ENCODE measurements at regions not wholly inside any gene's neighbourhood (a gene's known extent, or its start where the extent isn't known, plus 50 kb on each side); places are given as distances from the start of the nearest gene placed in this dataset.
"Not testable (repeated sequence)": the region's sequence is repeated elsewhere in the genome, so short reads cannot be mapped to it uniquely, and the experiment has no call there.

DNA sequence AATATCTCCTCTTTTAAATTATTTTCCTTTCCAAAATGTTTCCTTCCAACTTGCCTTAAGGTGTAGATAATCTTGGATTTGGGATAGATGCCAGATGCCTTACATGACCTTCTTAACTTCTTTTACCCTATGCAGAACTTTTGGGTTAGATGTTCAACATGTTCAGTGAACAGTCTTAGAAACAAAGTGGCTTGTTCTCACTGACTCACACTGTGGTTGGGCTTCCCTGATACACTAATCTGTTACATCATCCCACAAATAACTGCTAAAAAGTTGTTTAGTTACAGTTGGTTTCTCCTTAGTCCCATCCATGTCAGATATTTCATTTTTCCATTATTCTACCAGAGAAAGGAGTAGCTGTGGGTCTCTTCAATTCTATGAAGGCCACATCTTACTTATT lies 2638.2 kb downstream of the PCDH9 start:
- no peak for DNase-seq

DNA sequence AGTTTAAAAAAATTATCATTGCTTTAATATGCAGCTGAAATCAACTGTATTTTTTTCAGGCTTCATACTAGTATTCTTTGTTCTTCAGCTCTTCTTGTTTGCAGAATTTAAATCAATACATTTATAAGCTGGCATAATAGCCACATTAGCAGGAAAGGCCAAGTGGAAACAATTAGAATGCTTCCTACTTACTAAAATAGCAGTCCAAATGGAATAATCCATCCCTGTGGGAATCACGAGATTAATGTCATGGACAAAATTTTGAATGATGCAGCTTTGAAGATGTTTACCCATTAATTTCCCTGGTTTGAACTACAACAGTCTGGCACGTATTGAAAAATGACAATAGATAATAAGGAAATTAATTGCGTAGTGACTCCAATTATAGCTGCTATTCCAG lies 2650.8 kb downstream of the PCDH9 start:
- DNase-seq: no peak

DNA sequence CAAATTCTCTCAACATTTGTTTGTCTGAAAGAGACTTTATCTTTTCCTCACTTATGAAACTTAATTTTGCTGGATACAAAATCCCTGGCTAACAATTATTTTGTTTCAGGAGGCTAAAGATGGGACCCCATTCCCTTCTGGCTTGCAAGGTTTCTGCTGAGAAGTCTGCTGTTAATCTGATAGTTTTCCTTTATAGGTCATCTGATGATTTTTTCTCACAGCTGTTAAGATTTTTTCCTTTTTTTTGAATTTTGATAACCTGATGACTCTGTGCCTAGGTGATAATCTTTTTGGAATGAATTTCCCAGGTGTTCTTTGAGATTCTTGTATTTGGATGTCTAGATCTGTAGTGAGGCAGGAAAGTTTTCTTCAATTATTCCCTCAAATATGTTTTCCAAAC lies 2661.4 kb downstream of the PCDH9 start:
- DNase-seq: no peak

DNA sequence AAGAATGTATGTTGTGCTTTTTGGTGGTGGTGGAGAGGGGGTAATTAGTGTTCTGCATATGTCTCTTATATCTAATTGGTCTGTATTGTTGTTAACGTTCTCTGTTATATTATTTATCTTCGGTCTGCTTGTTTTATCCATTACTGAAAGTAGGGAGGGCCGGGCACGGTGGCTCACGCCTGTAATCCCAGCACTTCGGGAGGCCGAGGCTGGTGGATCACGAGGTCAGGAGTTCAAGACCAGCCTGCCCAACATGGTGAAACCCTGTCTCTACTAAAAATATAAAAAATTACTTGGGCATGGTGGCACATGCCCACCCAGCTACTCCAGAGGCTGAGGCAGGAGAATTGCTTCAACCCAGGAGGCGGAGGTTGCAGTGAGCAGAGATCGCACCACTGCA lies 2672.1 kb downstream of the PCDH9 start:
- DNase-seq: not testable (repeated sequence)

DNA sequence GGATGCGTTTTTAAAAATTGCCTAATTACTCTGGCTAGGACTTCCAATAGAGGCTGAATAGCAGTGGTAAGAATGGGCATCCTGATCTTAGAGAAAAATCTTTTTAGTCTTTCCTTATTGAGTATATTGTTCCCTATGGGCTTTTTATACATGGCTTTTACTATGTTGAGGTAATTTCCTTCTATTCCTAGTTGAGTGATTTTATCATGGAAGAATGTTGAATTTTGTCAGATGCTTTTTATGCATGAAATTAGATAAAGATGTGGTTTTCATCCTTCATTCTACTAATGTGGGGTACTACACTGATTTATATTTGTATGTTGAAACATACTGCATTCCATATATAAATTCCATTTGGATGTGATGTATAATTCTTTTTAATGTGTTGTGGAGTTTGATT lies 2673.8 kb downstream of the PCDH9 start:
- no peak for DNase-seq

DNA sequence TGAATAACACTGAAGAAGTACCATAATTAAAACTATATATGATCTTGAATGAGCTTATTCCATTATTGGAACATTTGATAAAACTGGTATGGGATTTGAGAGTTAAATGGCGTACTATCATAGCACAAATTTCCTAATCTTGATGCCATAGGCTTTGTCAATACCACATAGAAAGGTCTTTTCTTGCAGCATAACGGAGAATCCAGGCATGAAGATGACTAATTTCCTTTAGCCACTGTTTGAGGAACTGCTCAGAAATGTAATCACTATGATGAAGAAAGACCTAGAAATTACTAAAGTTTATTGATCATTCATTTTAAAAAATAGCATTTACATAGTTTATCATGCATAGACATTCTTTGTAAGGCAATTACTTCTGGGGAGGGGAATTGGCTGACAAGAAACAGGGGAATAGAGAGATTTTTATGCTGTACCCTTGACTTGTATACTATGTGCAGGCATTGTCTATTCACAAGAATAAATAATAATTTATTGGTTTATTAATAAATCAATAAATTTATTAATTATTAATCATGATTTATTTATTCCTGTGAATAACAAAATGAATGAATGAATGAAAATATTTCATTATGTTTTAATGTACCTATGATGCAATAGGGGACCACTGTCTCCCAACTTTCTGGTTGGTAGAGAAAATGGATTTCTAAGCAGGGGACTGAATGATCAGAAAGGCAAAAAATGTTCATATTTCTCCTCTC lies 2676.6 kb downstream of the PCDH9 start:
- DNase-seq: no peak

DNA sequence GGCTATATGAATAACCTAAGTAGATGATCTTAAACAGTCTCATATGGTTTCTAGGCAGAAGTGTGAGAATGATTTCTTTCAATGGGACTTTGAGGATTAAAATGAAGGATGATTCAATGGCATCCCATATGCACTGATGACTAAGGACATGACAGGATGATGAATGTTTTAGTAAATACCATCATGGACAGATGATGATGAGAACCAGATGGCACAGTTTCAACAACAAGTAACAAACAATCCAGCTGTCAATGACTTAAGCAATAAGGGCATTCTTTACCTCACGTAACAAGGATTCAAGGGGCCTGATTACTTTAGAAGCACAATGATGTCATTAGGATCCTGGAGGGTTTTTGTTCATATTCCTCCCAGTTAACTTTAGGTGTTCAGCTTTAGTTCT lies 2678.4 kb downstream of the PCDH9 start:
- no peak for DNase-seq

DNA sequence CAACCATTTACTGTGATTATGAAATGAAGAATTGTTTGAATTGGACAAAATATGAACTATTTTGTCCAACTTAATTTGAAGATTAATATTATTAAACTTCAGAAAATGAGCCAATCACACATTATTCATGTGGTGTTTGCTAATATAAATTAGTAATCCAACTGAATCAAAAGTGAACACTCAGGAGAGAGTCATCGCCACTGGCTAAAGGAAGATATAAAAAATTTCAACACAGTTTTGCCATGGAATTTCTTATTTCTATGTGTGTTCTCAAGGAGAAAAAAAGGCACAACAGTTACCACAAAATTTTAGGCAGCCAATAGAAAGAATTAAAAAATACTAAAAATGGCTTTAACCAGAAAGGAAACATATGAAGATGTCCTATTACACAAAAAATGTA lies 2683.8 kb downstream of the PCDH9 start:
- no peak for DNase-seq

DNA sequence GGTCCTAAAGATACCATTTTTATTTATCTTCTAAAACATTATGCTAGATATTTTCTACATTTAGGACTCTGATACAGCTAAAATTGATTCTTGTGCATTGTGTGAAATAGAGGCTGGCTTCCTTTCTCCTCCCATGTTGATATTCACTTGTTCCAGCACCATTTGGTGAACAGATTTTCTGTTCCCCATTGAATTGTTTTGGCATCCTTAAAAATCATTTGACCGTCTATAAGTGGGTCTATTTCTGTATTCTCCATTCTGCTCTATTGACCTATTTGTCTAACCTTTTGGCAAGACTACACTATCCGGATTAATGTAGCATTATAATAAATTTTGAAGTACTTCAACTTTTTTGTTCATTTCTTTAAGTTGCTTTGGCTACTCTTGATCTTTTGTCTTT lies 2689.2 kb downstream of the PCDH9 start:
- DNase-seq: no peak

DNA sequence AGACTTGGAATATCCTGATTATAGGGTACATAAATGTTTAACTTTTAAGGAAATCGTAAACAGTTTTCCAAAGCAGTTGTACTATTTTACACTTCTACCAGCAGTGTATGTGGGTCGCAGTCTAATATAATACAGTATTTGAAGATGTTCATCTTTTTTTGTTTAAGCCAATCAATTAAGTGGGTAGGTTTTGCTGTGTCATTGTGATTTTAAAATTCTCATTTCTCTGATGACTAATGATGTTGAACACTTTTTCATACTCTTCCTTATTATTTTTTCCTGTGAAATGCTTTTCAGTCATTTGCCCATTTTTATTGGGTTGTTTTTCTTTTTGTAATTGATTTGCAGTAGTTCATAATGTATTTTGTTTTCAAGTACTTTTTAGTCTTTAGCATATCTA lies 2689.7 kb downstream of the PCDH9 start:
- DNase-seq: no peak

DNA sequence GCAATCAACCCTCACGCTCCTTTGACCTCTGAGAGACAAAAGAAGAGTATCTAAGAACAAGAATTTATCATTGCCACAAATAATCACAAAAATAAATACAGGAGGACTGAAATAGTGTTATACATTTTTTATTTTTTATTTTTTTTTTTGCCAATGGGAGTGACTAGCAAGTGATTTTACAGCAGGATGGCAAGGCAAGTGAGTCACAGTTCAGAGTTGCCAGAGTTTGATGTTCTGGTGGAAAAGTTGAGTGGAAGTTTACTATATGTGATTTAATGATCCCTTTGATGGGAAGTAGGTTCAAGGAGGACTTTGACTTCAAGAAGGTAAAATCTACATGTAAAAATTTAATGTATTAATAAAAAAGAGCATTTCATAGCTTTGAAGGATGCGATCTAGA lies 2691.4 kb downstream of the PCDH9 start:
- DNase-seq: no peak

DNA sequence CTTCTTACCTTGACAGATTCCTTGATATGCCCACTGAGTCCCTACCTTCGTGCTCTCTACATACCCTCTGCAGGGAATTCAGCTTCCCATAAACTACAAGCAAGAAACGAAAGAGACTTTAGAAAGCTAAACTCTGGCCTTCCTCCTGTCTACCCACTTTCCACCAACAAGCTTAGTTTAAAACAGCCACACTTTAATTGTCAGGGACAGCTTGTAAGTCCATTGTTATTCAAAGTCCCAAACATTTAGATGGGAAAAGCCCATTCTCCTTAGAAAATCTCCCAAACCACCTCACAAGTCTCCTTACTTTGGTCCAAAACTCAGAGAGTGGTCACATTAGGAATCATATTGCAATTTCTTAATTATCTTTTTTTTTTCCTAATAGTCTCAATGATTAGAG lies 2695.8 kb downstream of the PCDH9 start:
- no peak for DNase-seq

DNA sequence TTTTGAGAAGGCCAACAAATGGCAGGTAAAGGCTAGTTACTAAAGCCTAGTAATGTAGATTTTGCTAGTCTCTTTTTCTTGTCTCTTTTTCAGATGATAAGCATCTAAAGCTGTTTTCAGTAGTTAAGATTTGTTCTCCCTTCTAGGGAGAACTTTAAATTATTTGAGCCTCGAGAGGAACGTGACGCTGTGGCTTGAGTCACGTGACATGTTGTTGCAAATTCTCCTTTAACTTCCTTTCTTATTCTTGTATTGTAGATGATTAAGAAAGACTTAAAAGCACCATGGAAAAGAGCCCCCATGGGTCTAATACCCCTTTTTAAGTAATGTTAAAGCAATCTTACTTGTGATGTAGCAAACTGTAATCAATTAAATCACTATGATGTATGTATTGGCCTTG lies 2698.7 kb downstream of the PCDH9 start:
- no peak for DNase-seq

DNA sequence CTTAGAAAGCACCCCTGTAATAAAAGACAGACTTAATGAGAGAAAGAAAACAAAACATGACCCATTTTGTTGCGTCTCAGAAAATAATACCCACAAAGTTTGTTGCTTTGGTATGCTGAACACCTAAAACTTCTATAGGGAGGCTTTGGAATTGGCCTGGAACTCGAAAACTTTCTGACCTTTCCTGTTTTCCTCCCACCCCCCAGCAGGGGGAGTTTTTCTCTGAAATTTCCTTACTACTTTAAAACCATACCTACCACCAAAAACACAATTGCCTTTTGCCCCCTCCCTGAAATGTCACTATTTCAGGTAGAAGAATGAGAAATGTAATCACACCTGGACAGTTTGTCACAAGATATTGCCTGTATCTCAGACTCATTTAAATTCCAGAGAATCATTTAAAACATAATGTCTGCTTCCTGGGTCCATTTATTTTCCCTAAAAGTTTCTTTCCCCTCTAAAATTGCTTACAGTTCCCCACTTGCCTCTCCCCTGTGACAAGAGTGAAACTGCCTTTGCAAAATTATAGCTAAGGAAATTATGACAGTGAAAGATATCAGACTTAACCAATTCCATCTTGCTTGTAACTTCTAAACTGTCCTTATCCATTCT lies 2700.2 kb downstream of the PCDH9 start:
- no peak for DNase-seq

DNA sequence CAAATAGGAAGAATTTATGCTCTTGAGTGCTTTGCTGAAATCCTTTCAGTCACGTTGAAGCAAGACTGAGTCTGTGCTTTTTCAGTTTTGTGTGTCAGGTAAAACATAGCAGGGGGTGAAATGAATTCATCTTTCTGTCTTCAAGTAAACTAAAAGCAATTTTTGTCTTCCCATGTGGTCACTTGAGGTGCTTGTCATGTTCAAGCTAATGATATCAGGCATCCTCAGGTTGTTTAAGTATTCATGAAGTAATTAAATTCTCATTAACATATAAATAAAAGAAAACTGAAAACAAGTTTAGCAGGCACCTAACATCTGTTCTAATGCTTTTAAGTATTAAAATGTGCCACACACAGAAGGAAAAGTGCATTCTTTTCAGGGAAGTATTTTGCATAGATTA lies 2701.3 kb downstream of the PCDH9 start:
- DNase-seq: no peak

DNA sequence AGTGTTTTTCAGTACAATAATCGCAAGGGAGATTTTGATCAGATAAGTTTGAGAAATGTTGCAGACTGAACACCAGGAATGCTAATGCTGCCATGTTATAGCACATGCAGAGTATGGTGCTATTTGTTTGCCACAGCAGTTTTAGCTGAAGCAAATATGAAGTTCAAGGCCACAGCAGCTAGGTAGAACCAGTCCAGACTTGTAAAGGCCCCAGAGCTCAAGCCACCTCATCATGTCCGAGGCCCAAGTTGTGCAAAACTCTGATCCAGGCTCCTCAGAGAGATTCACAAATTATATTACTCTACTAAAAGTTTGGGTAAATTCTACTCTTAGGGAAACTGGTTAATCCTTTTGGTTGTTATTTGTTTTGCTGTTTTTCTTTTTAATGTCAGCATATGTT lies 2702.6 kb downstream of the PCDH9 start:
- no peak for DNase-seq

DNA sequence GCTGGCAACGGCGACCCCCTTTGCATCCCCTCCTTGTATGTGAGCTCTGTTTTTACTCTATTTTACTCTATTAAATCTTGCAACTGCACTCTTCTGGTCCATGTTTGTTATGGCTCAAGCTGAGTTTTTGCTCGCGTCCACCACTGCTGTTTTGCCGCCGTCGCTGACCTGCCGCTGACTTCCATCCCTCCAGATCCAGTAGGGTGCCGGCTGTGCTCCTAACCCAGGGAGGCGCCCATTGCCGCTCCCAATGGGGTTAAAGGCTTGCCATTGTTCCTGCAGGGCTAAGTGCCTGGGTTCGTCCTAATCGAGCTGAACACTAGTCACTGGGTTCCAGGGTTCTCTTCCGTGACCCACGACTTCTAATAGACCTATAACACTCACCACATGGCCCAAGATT lies 2704.4 kb downstream of the PCDH9 start:
- DNase-seq: no peak

DNA sequence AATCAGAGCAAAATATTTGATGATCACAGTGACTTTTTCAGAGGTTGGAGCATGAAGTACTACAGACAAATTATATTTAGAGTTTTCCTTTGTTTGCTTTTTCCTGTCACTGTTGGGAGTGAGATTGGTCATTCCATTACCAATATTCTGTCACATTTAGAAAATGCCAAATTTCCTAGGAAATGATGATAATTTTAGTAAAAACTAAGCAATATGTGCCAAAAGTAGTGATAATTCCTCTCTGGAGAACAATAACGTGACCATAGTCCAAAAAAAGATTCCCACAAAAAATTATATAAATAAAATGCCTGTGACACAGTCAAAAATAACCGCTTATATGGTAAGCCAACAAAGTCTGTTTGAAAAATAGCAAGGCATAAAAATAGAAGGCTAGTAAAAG lies 2719.4 kb downstream of the PCDH9 start:
- no peak for DNase-seq

DNA sequence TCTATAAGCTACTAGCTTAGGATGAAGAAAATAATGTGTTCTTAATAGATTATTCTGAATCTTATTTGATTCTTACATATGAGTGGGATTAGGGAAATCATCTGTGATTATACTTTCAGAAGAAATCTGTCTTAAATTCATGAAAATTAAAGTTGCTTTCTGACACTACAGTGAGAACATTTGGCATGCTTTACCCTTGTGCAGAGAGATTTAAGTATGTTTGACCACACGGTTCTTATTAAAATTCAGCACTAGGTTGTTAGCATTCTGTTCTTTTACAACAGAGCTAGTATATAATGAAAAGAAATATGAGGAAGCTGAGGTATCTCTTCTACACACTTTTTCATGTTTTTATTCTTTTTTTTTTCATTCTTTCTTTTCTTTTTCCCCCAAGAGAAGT lies 2723.9 kb downstream of the PCDH9 start:
- DNase-seq: no peak

DNA sequence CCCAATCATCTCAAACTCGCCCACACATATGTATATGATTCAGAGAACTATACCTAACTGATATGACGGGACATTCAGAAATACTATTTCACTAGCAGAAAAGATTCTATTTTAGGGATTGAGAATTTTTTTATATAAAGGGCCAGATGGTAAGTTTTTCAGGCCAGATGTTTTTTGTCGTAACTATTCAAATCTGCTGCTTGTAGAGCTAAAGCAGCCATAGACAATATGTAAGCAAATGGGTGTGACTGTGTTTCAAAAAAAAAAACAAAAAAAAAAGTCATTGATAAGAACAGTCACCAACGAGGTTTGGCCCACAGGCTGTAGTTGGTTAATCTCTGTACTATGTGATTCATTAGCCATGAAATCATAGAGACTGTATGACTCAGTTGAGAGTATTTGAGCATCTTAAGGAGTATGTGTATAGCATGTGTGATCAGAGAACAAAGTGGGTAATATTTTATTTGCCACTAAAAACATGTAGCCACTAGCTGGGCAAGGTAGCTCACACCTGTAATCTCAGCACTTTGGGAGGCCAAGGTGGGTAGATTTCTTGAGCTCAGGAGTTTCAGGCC lies 2724.7 kb downstream of the PCDH9 start:
- DNase-seq: no peak

DNA sequence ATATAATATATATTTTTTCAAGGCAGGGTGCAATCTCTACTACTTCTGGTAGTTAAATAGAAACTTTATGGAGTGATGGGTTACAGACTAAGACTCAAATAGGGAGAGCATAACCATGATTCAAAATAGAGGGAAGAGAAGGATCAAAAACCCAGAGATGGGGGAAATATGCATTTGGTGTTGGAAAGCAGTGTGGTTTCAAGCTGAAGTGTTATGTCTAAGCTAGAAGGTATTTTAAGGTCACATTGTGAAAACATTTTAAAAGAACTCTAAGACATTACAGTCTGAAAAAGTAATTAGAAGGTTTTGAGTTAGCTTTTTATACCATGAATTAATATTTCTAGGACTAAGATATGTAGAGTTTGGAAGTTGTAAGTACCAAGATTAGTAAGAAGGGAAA lies 2741.4 kb downstream of the PCDH9 start:
- no peak for DNase-seq

DNA sequence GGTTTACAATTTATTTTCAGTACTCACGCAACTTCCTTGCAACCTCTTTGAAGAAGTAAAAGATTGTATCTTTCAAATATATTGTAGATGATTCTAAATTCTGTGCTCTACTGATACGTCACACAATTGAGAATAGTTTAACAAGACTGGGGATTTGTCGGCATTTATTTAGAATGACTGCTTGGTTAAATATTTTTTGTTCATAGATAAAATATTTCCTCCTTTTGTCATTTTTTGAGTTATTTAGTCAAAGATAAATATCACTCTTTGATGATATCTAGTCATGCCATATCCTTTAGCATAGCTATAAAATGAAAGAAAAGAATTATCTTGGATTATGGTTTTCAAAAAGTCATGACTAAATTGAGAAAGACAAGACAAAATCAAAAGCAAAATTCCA lies 2747.8 kb downstream of the PCDH9 start:
- no peak for DNase-seq

DNA sequence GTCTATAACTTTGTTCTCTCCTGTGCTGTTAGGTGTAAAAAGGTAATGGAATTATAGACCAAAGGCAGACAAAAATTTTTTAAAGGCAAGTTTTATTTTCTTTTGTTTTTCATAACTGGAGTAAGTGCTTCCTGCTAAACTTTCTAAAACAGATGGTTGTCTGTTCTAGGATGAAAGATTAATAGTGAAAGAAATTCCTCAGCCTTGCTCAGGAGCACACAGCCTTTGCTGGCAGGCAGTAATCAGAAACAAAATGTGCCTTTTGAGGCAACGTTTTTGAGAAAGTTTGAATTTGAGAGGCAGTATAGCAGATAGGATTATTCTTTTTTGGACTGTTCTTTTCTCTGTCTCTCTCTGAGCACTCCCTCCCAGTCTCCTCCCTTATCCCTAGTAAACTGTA lies 2749.5 kb downstream of the PCDH9 start:
- DNase-seq: no peak

DNA sequence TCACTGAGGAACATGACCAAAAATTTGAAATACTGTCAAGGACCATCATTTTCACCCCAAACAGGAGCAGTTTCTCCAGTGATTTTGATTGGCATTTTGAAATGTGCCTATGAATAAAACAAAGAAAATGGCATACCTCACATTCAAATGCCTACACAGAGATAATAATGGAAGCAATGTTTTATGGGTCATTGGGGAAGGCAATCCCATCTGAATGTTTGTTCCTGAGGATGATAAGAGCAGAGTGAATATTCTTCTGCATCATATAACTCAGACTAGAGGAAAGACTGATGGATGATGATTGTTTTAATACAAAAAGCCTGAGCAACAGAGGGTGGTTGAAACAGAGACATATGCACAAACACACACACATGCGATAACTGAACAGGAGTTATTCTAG lies 2749.9 kb downstream of the PCDH9 start:
- DNase-seq: no peak

DNA sequence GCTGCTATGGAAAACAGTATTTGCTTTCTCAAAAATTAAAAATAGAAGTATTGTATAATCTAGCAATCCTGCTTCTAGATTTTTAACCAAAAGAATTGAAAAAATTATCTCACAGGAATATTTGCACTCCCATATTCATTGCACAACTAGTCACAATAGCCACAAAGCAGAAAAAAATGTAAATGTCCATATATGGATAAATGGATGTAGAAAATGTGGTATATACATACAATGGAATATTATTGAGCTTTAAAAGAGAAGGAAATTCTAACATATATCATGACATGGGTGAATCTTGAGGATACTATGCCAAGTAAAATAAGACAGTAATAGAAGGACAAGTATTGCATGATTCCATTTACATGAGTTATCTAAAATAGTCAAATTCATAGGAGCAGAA lies 2753.0 kb downstream of the PCDH9 start:
- DNase-seq: no peak

All from bone marrow (tissue), 2 donors.